GM19043 (cell line): ENCODE measurements at regions not wholly inside any gene's neighbourhood (a gene's known extent, or its start where the extent isn't known, plus 50 kb on each side); places are given as distances from the start of the nearest gene placed in this dataset.
"Not testable (repeated sequence)": the region's sequence is repeated elsewhere in the genome, so short reads cannot be mapped to it uniquely, and the experiment has no call there.

ENCODE experiments used
- ATAC-seq: cut with Tn5 transposase; IDR thresholded peaks from one replicate; pipeline ENCODE4 v1.9.1; 2021; ENCODE audit warnings: low read depth; ENCODE audit not compliant: unreplicated experiment

GRCh38 chr9:67635067-67635466, 223.7 kb upstream of the ANKRD20A1 start:
- ATAC-seq: not testable (repeated sequence)

- ATAC-seq: peak; percentile 51
These were observed 246.8 kb upstream of the ANKRD20A1 start for GRCh38 chr9:67611900-67612299.

- ATAC-seq: not testable (repeated sequence)
These were observed 248.9 kb upstream of the ANKRD20A1 start for GRCh38 chr9:67609872-67610271.

GRCh38 chr9:67609435-67609834, 249.3 kb upstream of the ANKRD20A1 start:
- ATAC-seq: not testable (repeated sequence)

- ATAC-seq: not testable (repeated sequence)
These were observed 253.6 kb upstream of the ANKRD20A1 start for GRCh38 chr9:67605113-67605512.

- ATAC-seq: not testable (repeated sequence)
These were observed 255.1 kb upstream of the ANKRD20A1 start for GRCh38 chr9:67603609-67604008.

GRCh38 chr9:67592424-67592823, 266.3 kb upstream of the ANKRD20A1 start:
- ATAC-seq: not testable (repeated sequence)

- ATAC-seq: not testable (repeated sequence)
These were observed 302.9 kb upstream of the ANKRD20A1 start for GRCh38 chr9:67555874-67556273.

GRCh38 chr9:67550044-67550443, 308.7 kb upstream of the ANKRD20A1 start:
- ATAC-seq: not testable (repeated sequence)

- not testable (repeated sequence) for ATAC-seq
These were observed 328.9 kb upstream of the ANKRD20A1 start for GRCh38 chr9:67529834-67530233.

- ATAC-seq: not testable (repeated sequence)
These were observed 341.8 kb upstream of the ANKRD20A1 start for GRCh38 chr9:67516938-67517337.

- ATAC-seq: not testable (repeated sequence)
These were observed 344.1 kb upstream of the ANKRD20A1 start for GRCh38 chr9:67514587-67514986.

- ATAC-seq: not testable (repeated sequence)
These were observed 354.9 kb upstream of the ANKRD20A1 start for GRCh38 chr9:67503728-67504369.

- not testable (repeated sequence) for ATAC-seq
These were observed 366.7 kb upstream of the ANKRD20A1 start for GRCh38 chr9:67492028-67492427.

- ATAC-seq: not testable (repeated sequence)
These were observed 381.3 kb upstream of the ANKRD20A1 start for GRCh38 chr9:67477465-67477864.

- not testable (repeated sequence) for ATAC-seq
These were observed 388.0 kb upstream of the ANKRD20A1 start for GRCh38 chr9:67470739-67471138.

GRCh38 chr9:67468326-67468725, 390.4 kb upstream of the ANKRD20A1 start:
- ATAC-seq: not testable (repeated sequence)

- not testable (repeated sequence) for ATAC-seq
These were observed 396.7 kb upstream of the ANKRD20A1 start for GRCh38 chr9:67461796-67462757.

GRCh38 chr9:67452941-67453340, 405.8 kb upstream of the ANKRD20A1 start:
- not testable (repeated sequence) for ATAC-seq

- not testable (repeated sequence) for ATAC-seq
These were observed 416.4 kb upstream of the ANKRD20A1 start for GRCh38 chr9:67442313-67442712.

GRCh38 chr9:67437011-67437410, 421.7 kb upstream of the ANKRD20A1 start:
- not testable (repeated sequence) for ATAC-seq
